H1 (cell line): ENCODE measurements at regions not wholly inside any gene's neighbourhood (a gene's known extent, or its start where the extent isn't known, plus 50 kb on each side); places are given as distances from the start of the nearest gene placed in this dataset.

ENCODE experiments used
- CTCF ChIA-PET: fragments of 300-600 bp; sonication (Branson Sonifier 250); formaldehyde crosslinking; loops from one replicate; lab custom pipeline; 2021; ENCODE audit not compliant: partially characterized antibody; lab: Charles Lee
- POLR2A ChIA-PET: fragments of 300-600 bp; sonication (Branson Sonifier 250); formaldehyde crosslinking; loops from one replicate; lab custom pipeline; 2021; ENCODE audit warnings: inconsistent platforms; ENCODE audit not compliant: partially characterized antibody; lab: Charles Lee
- DNase-seq, 2 experiments: peaks; one replicate each; pipeline versions ENCODE4 v3.0.0 to v3.0.0-alpha.2; 2010 to 2022; ENCODE audit warnings: low spot score in 2 of 2, low read depth in 1 of 2, mixed read lengths in 1 of 2
- FAIRE-seq: peaks from 2 replicates; lab custom pipeline; 2011; peaks lifted over from hg19 to GRCh38; lab: Jason Lieb, UNC
- H2AFZ ChIP-seq: 2 replicates; pipeline ENCODE4 v1.8.1; 2012; ENCODE audit warnings: low read length, inconsistent platforms
- H2AK5ac ChIP-seq: 2 replicates; pipeline ENCODE4 v1.6.1; 2013; ENCODE audit warnings: low read depth, low read length
- H2BK120ac ChIP-seq: replicated peaks from 2 replicates; pipeline ENCODE3; 2013; ENCODE audit warnings: low read depth, low read length, inconsistent platforms
- H2BK12ac ChIP-seq: 2 replicates; pipeline ENCODE4 v1.6.1; 2013; ENCODE audit warnings: low read depth, low read length
- H2BK15ac ChIP-seq: 2 replicates; pipeline ENCODE4 v1.6.1; 2013; ENCODE audit warnings: low read length
- H2BK20ac ChIP-seq: 2 replicates; pipeline ENCODE4 v1.6.1; 2013; ENCODE audit warnings: low read length
- H2BK5ac ChIP-seq: 2 replicates; pipeline ENCODE4 v1.6.1; 2013; ENCODE audit warnings: low read depth, low read length
- H3K14ac ChIP-seq: 2 replicates; pipeline ENCODE4 v1.6.1; 2013; ENCODE audit warnings: inconsistent platforms; ENCODE audit not compliant: insufficient read length
- H3K18ac ChIP-seq: 2 replicates; pipeline ENCODE4 v1.6.1; 2013; ENCODE audit warnings: low read length; ENCODE audit errors: extremely low read depth
- H3K23ac ChIP-seq: 2 replicates; pipeline ENCODE4 v1.6.1; 2013; ENCODE audit warnings: inconsistent platforms; ENCODE audit not compliant: insufficient read length
- H3K23me2 ChIP-seq: 2 replicates; pipeline ENCODE4 v1.6.1; 2013; ENCODE audit warnings: low read depth, low read length
- H3K27ac ChIP-seq: 2 replicates; pipeline ENCODE4 v1.6.1; 2011; ENCODE audit warnings: low read depth, low read length, inconsistent platforms
- H3K27me3 ChIP-seq, 4 experiments: replicated peaks in 1 of 4; 1 replicate in 1 of 4; 2 replicates in 3 of 4; pipeline versions ENCODE4 v1.6.1 to v1.8.1; 2011 to 2013; ENCODE audit warnings: low read length in 3 of 4, mild to moderate bottlenecking in 3 of 4, inconsistent platforms in 2 of 4, mixed read lengths in 2 of 4, moderate library complexity in 1 of 4; ENCODE audit not compliant: control insufficient read depth in 3 of 4, insufficient read depth in 3 of 4; ENCODE audit errors: extremely low read depth in 1 of 4
- H3K36me3 ChIP-seq, 4 experiments: 2 replicates each; pipeline versions ENCODE4 v1.6.1 to v1.8.1; 2011 to 2013; ENCODE audit warnings: mild to moderate bottlenecking in 4 of 4, low read length in 3 of 4, moderate library complexity in 2 of 4, control low read depth in 1 of 4, inconsistent platforms in 1 of 4; ENCODE audit not compliant: insufficient read depth in 4 of 4, control insufficient read depth in 2 of 4
- H3K4ac ChIP-seq: replicated peaks from 2 replicates; pipeline ENCODE3; 2013; ENCODE audit warnings: low read length, low read depth, mixed read lengths, inconsistent platforms; ENCODE audit not compliant: insufficient read length
- H3K4me1 ChIP-seq, 4 experiments: replicated peaks in 1 of 4; 1 replicate in 1 of 4; 2 replicates in 3 of 4; pipeline versions ENCODE4 v1.6.1 to v1.8.1; 2011 to 2013; ENCODE audit warnings: low read length in 3 of 4, inconsistent platforms in 2 of 4, mixed read lengths in 1 of 4; ENCODE audit not compliant: insufficient read depth in 4 of 4, control insufficient read depth in 3 of 4
- H3K4me2 ChIP-seq, 2 experiments: 2 replicates each; pipeline versions ENCODE4 v1.6.1 to v1.8.1; 2011 to 2013; ENCODE audit warnings: low read depth in 2 of 2, low read length in 2 of 2, control low read depth in 1 of 2, inconsistent platforms in 1 of 2, mild to moderate bottlenecking in 1 of 2; ENCODE audit not compliant: insufficient read depth in 1 of 2
- H3K4me3 ChIP-seq, 4 experiments: fragments of 200-600, 300-600 bp in 1 of 4; sonication (generic), shearing (Covaris generic), sonication (Bioruptor Twin) in 1 of 4; 2 replicates each; pipeline versions ENCODE4 v1.5.1 to v1.8.1; 2011 to 2016; ENCODE audit warnings: low read length in 4 of 4, low read depth in 3 of 4, control low read depth in 2 of 4, inconsistent platforms in 2 of 4, mild to moderate bottlenecking in 2 of 4, mixed read lengths in 1 of 4, moderate library complexity in 1 of 4; ENCODE audit not compliant: insufficient read depth in 2 of 4; ENCODE audit errors: extremely low read depth in 1 of 4
- H3K56ac ChIP-seq: replicated peaks from 2 replicates; pipeline ENCODE3; 2013; ENCODE audit warnings: low read depth, mild to moderate bottlenecking, mixed read lengths, low read length, inconsistent platforms; ENCODE audit not compliant: insufficient read length
- H3K79me1 ChIP-seq: 2 replicates; pipeline ENCODE4 v1.6.1; 2013; ENCODE audit warnings: low read depth, low read length, control low read depth
- H3K79me2 ChIP-seq, 2 experiments: 2 replicates each; pipeline versions ENCODE4 v1.6.1 to v1.8.1; 2012 to 2013; ENCODE audit warnings: low read length in 2 of 2, mild to moderate bottlenecking in 2 of 2, inconsistent platforms in 1 of 2; ENCODE audit not compliant: insufficient read depth in 2 of 2, control insufficient read depth in 1 of 2
- H3K9ac ChIP-seq, 4 experiments: replicated peaks in 1 of 4; 1 replicate in 1 of 4; 2 replicates in 3 of 4; pipeline versions ENCODE4 v1.6.1 to v1.8.1; 2011 to 2013; ENCODE audit warnings: low read depth in 3 of 4, low read length in 3 of 4, control low read depth in 2 of 4, mild to moderate bottlenecking in 2 of 4, moderate library complexity in 2 of 4, inconsistent platforms in 1 of 4; ENCODE audit errors: extremely low read depth in 1 of 4
- H3K9me3 ChIP-seq, 2 experiments: 2 replicates each; pipeline versions ENCODE4 v1.6.1 to v1.8.1; 2012 to 2013; ENCODE audit warnings: mild to moderate bottlenecking in 2 of 2, moderate library complexity in 2 of 2, control low read depth in 1 of 2, inconsistent platforms in 1 of 2, low read depth in 1 of 2, low read length in 1 of 2, mixed read lengths in 1 of 2; ENCODE audit not compliant: insufficient read depth in 2 of 2
- H4K20me1 ChIP-seq, 2 experiments: replicated peaks in 1 of 2; 2 replicates each; pipeline versions ENCODE3 to v1.8.1; 2011 to 2013; ENCODE audit warnings: inconsistent platforms in 2 of 2, low read length in 2 of 2, mild to moderate bottlenecking in 1 of 2; ENCODE audit not compliant: insufficient read depth in 2 of 2, control insufficient read depth in 1 of 2
- H4K5ac ChIP-seq: 2 replicates; pipeline ENCODE4 v1.6.1; 2013; ENCODE audit warnings: low read length, low read depth, mixed read lengths, inconsistent platforms; ENCODE audit not compliant: insufficient read length
- H4K8ac ChIP-seq: 2 replicates; pipeline ENCODE4 v1.8.0; 2013; ENCODE audit warnings: mild to moderate bottlenecking, moderate library complexity, low read length, inconsistent platforms; ENCODE audit not compliant: insufficient read depth; ENCODE audit errors: extremely low read depth
- H4K91ac ChIP-seq: replicated peaks from 2 replicates; pipeline ENCODE3; 2013; ENCODE audit warnings: low read length, mixed read lengths, inconsistent platforms; ENCODE audit not compliant: insufficient read length
- BRCA1 ChIP-seq: IDR thresholded peaks from 2 replicates; pipeline ENCODE4 v1.6.1; 2012; ENCODE audit warnings: low read depth, low read length, improper control_type of control experiment
- CEBPB ChIP-seq: IDR thresholded peaks from 2 replicates; pipeline ENCODE4 v1.6.1; 2012; ENCODE audit warnings: low read depth, low read length
- FOSL1 ChIP-seq: IDR thresholded peaks from 2 replicates; pipeline ENCODE4 v1.6.1; 2011; ENCODE audit warnings: mild to moderate bottlenecking, low read depth, low read length, moderate library complexity; ENCODE audit not compliant: insufficient read depth
- GABPA ChIP-seq: IDR thresholded peaks from 2 replicates; pipeline ENCODE4 v1.6.1; 2011; ENCODE audit warnings: mild to moderate bottlenecking, low read length, moderate library complexity, borderline replicate concordance; ENCODE audit not compliant: insufficient read depth
- JUN ChIP-seq: IDR thresholded peaks from 2 replicates; pipeline ENCODE4 v1.6.1; 2011; ENCODE audit warnings: low read depth, mild to moderate bottlenecking, improper control_type of control experiment, low read length
- JUND ChIP-seq: IDR thresholded peaks from 2 replicates; pipeline ENCODE4 v1.6.1; 2011; ENCODE audit warnings: mild to moderate bottlenecking, improper control_type of control experiment, low read length
- NRF1 ChIP-seq: IDR thresholded peaks from 2 replicates; pipeline ENCODE4 v1.6.1; 2011; ENCODE audit warnings: mild to moderate bottlenecking, low read depth, low read length, improper control_type of control experiment
- POLR2AphosphoS5 ChIP-seq: IDR thresholded peaks from 2 replicates; pipeline ENCODE4 v1.6.1; 2011; ENCODE audit warnings: low read depth, low read length
- POU5F1 ChIP-seq: IDR thresholded peaks from 2 replicates; pipeline ENCODE4 v1.6.1; 2011; ENCODE audit warnings: low read depth, mild to moderate bottlenecking, low read length, moderate library complexity
- RFX5 ChIP-seq: IDR thresholded peaks from 2 replicates; pipeline ENCODE4 v1.6.1; 2011; ENCODE audit warnings: low read depth, low read length, improper control_type of control experiment, borderline replicate concordance
- SAP30 ChIP-seq: fragments of 300-600 bp; sonication (generic); IDR thresholded peaks from 2 replicates; pipeline ENCODE4 v1.7.1; 2012; ENCODE audit warnings: low read length, moderate library complexity, mild to moderate bottlenecking, inconsistent platforms; ENCODE audit not compliant: insufficient read depth, insufficient replicate concordance
- SIN3A ChIP-seq, 2 experiments: IDR thresholded peaks in 1 of 2; conservative IDR thresholded peaks in 1 of 2; 2 replicates each; pipeline ENCODE4 v1.6.1; 2011 to 2012; ENCODE audit warnings: low read length in 2 of 2, improper control_type of control experiment in 1 of 2, low read depth in 1 of 2, mild to moderate bottlenecking in 1 of 2
- SIX5 ChIP-seq: IDR thresholded peaks from 2 replicates; pipeline ENCODE4 v1.6.1; 2011; ENCODE audit warnings: mild to moderate bottlenecking, low read depth, low read length
- TEAD4 ChIP-seq: IDR thresholded peaks from 2 replicates; pipeline ENCODE4 v1.6.1; 2012; ENCODE audit warnings: low read depth, low read length, inconsistent platforms, mixed read lengths
- TF ChIP-seq, protein P1 (sequence below): IDR thresholded peaks from 2 replicates; pipeline ENCODE4 v1.6.1; 2012; ENCODE audit warnings: low read length, inconsistent platforms

DNA sequence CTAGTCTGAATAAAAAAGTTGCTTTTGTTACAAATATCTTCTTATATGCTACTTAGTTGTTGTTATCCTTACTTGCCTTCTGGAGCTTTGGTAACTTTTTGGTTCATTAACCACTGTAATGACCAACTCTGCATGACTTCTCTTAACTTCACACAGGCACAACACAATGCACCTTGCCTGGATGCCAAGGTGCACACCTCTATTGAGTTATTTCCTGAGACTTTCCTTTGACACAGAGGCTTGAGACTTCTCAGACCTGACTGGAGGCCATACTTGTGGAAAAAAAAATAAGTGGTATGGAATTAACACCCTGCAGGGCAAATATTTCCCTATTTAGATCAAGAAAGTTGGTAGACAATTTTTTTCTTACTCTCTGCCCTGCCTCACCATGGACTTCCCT is 1925.6 kb downstream of the EFNA5 start:
- Histone ChIP-seq H2AK5ac (no peak overlapping the region), H2BK5ac (no peak overlapping the region), H3K4ac (no peak overlapping the region), H3K14ac (no peak overlapping the region), H4K8ac (no peak overlapping the region), H3K27ac (no peak overlapping the region), H3K56ac (no peak overlapping the region), H3K18ac (no peak overlapping the region), H4K5ac (no peak overlapping the region), H3K27me3 (no peaks in the 10 kb centered on the region), H2BK12ac (no peak overlapping the region), H2BK15ac (no peak overlapping the region), H3K23ac (no peak overlapping the region), H3K9me3 (no peaks in the 10 kb centered on the region), H3K79me1 (no peaks in the 10 kb centered on the region), H2BK20ac (no peak overlapping the region), H3K4me3 (no peak overlapping the region), H4K20me1 (no peaks in the 10 kb centered on the region), H3K4me2 (no peak overlapping the region), H3K36me3 (no peaks in the 10 kb centered on the region), H2BK120ac (no peak overlapping the region), H3K79me2 (no peaks in the 10 kb centered on the region), H2AFZ (no peak overlapping the region), H3K9ac (no peak overlapping the region), H3K4me1 (no peaks in the 10 kb centered on the region), H3K23me2 (no peaks in the 10 kb centered on the region), H4K91ac (no peak overlapping the region)
- CTCF ChIA-PET: no interaction called here
- DNase-seq (no peak), FAIRE-seq (no peak)
- POLR2A ChIA-PET: no interaction called here
- TF ChIP-seq, protein P1, sequence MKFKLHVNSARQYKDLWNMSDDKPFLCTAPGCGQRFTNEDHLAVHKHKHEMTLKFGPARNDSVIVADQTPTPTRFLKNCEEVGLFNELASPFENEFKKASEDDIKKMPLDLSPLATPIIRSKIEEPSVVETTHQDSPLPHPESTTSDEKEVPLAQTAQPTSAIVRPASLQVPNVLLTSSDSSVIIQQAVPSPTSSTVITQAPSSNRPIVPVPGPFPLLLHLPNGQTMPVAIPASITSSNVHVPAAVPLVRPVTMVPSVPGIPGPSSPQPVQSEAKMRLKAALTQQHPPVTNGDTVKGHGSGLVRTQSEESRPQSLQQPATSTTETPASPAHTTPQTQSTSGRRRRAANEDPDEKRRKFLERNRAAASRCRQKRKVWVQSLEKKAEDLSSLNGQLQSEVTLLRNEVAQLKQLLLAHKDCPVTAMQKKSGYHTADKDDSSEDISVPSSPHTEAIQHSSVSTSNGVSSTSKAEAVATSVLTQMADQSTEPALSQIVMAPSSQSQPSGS: no peak
- TF ChIP-seq SIX5 (no peak), NRF1 (no peak), GABPA (no peak), RFX5 (no peak), SIN3A (conservative IDR thresholded peaks at IDR 0.05 in 1 of 2, IDR thresholded peaks at IDR 0.05 in 1 of 2; ENCODE audit: low read depth in 1 of 2, low read length in 2 of 2) (no peak), SAP30 (no peak), POLR2AphosphoS5 (no peak), CEBPB (no peak), JUN (no peak), BRCA1 (no peak), POU5F1 (no peak), TEAD4 (no peak), FOSL1 (no peak), JUND (no peak)
